ENCODE measurements at regions not wholly inside any gene's neighbourhood (a gene's known extent, or its start where the extent isn't known, plus 50 kb on each side); places are given as distances from the start of the nearest gene placed in this dataset.

- Histone ChIP-seq H4K20me1 (ENCODE audit: insufficient read depth) (no peaks in the 10 kb centered on the region), H3K9ac (ENCODE audit: low read length) (no peak overlapping the region), H3K9me2 (ENCODE audit: insufficient read depth, low read length) (no peaks in the 10 kb centered on the region), H3F3A (ENCODE audit: insufficient read depth, low read length, poor library complexity, severe bottlenecking) (no peaks in the 10 kb centered on the region), H3K36me3 (ENCODE audit: insufficient read depth, low read length) (no peaks in the 10 kb centered on the region), H3K79me2 (replicated peaks; ENCODE audit: insufficient read depth, low read length) (no peaks in the 10 kb centered on the region), H3K27ac (ENCODE audit: low read length) (no peak overlapping the region), H3K4me3 (ENCODE audit: low read length) (no peak overlapping the region), H3K27me3 (ENCODE audit: insufficient read depth, low read depth, low read length) (no peaks in the 10 kb centered on the region), H3K9me3 (ENCODE audit: low read length) (no peaks in the 10 kb centered on the region), H2AFZ (ENCODE audit: low read depth, low read length) (no peak overlapping the region), H3K4me2 (ENCODE audit: low read length) (no peak overlapping the region)
- no peak for TF ChIP-seq CTCF (IDR thresholded peaks at IDR 0.05; ENCODE audit: poor library complexity, severe bottlenecking)
- no peak for TF ChIP-seq REST (IDR thresholded peaks at IDR 0.05; ENCODE audit: borderline replicate concordance)
- no peak for TF ChIP-seq SMC3 (conservative IDR thresholded peaks at IDR 0.05; ENCODE audit: poor library complexity)
- no peak for TF ChIP-seq RAD21 (conservative IDR thresholded peaks at IDR 0.05)
- TF ChIP-seq TAF1 (IDR thresholded peaks at IDR 0.05; ENCODE audit: low read depth) = no peak
- TF ChIP-seq POLR2AphosphoS5 (IDR thresholded peaks at IDR 0.05) = no peak
- no peak for TF ChIP-seq EP300 (conservative IDR thresholded peaks at IDR 0.05; ENCODE audit: poor library complexity, severe bottlenecking)
- no peak for TF ChIP-seq EZH2 (IDR thresholded peaks at IDR 0.05; ENCODE audit: borderline replicate concordance, insufficient read depth, low read length, poor library complexity, severe bottlenecking)
- no peak for TF ChIP-seq MXI1 (conservative IDR thresholded peaks at IDR 0.05; ENCODE audit: poor library complexity, severe bottlenecking)
These were observed 200.8 kb upstream of the IL12A start for GRCh38 chr3:159787794-159788205.

GRCh38 chr3:159788291-159788690, 200.3 kb upstream of the IL12A start:
- no peaks in the 10 kb centered on the region for H3K9me3 ChIP-seq (ENCODE audit: low read length)

GRCh38 chr3:159789017-159789416, 199.6 kb upstream of the IL12A start:
- no peaks in the 10 kb centered on the region for H4K20me1 ChIP-seq (ENCODE audit: insufficient read depth)
- H3K27me3 ChIP-seq (ENCODE audit: insufficient read depth, low read depth, low read length) = no peaks in the 10 kb centered on the region
- no peak for TF ChIP-seq SMC3 (conservative IDR thresholded peaks at IDR 0.05; ENCODE audit: poor library complexity)
- no peak for TF ChIP-seq POLR2AphosphoS5 (IDR thresholded peaks at IDR 0.05)
- TF ChIP-seq REST (IDR thresholded peaks at IDR 0.05; ENCODE audit: borderline replicate concordance) = no peak
- TF ChIP-seq TAF1 (IDR thresholded peaks at IDR 0.05; ENCODE audit: low read depth) = no peak
- TF ChIP-seq RAD21 (conservative IDR thresholded peaks at IDR 0.05) = no peak
- no peak for TF ChIP-seq CTCF (IDR thresholded peaks at IDR 0.05; ENCODE audit: poor library complexity, severe bottlenecking)
- H3K9me2 ChIP-seq (ENCODE audit: insufficient read depth, low read length) = no peaks in the 10 kb centered on the region
- no peak overlapping the region for H3K9ac ChIP-seq (ENCODE audit: low read length)
- H2AFZ ChIP-seq (ENCODE audit: low read depth, low read length) = no peak overlapping the region
- H3K27ac ChIP-seq (ENCODE audit: low read length) = no peak overlapping the region
- H3K4me3 ChIP-seq (ENCODE audit: low read length) = no peak overlapping the region
- H3F3A ChIP-seq (ENCODE audit: insufficient read depth, low read length, poor library complexity, severe bottlenecking) = no peaks in the 10 kb centered on the region
- H3K9me3 ChIP-seq (ENCODE audit: low read length) = no peaks in the 10 kb centered on the region
- H3K79me2 ChIP-seq (replicated peaks; ENCODE audit: insufficient read depth, low read length) = no peaks in the 10 kb centered on the region
- no peaks in the 10 kb centered on the region for H3K36me3 ChIP-seq (ENCODE audit: insufficient read depth, low read length)
- no peak overlapping the region for H3K4me2 ChIP-seq (ENCODE audit: low read length)

More at GRCh38 chr3:159788291-159788690, 200.3 kb upstream of the IL12A start:
- Histone ChIP-seq H2AFZ (ENCODE audit: low read depth, low read length) (no peak overlapping the region), H3K4me3 (ENCODE audit: low read length) (no peak overlapping the region), H3K9me2 (ENCODE audit: insufficient read depth, low read length) (no peaks in the 10 kb centered on the region), H3K9ac (ENCODE audit: low read length) (no peak overlapping the region), H3K4me2 (ENCODE audit: low read length) (no peak overlapping the region), H3K79me2 (replicated peaks; ENCODE audit: insufficient read depth, low read length) (no peaks in the 10 kb centered on the region), H3K27ac (ENCODE audit: low read length) (no peak overlapping the region), H4K20me1 (ENCODE audit: insufficient read depth) (no peaks in the 10 kb centered on the region), H3F3A (ENCODE audit: insufficient read depth, low read length, poor library complexity, severe bottlenecking) (no peaks in the 10 kb centered on the region), H3K36me3 (ENCODE audit: insufficient read depth, low read length) (no peaks in the 10 kb centered on the region), H3K27me3 (ENCODE audit: insufficient read depth, low read depth, low read length) (no peaks in the 10 kb centered on the region)
- TF ChIP-seq POLR2AphosphoS5 (IDR thresholded peaks at IDR 0.05) = no peak
- no peak for TF ChIP-seq EZH2 (IDR thresholded peaks at IDR 0.05; ENCODE audit: borderline replicate concordance, insufficient read depth, low read length, poor library complexity, severe bottlenecking)

Data from neural cell (in vitro differentiated cells).